Activated CD4-positive, alpha-beta T cell treated with anti-CD3 and anti-CD28 coated beads for 1 hour (primary cell): ENCODE measurements at regions not wholly inside any gene's neighbourhood (a gene's known extent, or its start where the extent isn't known, plus 50 kb on each side); places are given as distances from the start of the nearest gene placed in this dataset.

ENCODE experiments used
- DNase-seq: peaks from one replicate; pipeline ENCODE4 v3.0.0-alpha.2; 2020

DNA sequence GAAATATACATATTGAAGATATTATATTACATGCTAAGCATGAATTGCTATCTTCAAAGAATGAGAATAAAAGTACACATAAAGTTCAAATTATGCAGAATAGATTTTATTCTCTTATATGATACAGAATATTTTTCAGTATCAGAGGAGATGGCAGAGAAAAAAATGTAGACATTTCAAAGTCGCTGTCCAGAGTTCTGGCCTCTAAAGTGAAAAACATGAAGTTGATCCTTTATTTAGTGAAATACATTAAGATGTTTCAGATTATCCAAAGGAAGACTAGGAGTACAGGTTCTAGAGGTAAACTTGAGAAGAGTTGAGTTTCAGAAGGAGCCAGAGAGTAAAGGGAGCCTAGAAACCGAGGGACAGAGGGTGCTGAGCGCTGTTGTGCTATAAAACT is 303.6 kb downstream of the UTP18 start:
- DNase-seq: no peak

DNA sequence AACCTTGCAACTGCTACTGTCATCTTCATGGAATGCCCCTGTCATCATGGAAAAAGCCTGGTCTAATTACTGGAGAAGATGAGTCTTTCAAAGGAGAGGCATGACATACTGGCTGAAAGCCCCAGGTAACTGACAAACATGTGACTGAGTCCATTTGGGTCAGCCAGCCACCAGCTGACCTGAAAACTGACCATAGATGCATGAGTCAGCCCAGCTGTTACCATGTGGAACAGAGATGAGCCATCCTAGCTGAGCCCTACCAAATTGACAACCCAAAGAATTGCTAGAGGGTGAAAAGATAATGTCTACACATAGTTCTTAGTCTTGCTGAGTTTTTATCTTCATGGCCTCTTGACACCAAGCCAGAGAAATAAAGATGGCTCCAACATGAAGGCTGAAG is 311.8 kb downstream of the UTP18 start:
- no peak for DNase-seq
